ENCODE measurements at regions not wholly inside any gene's neighbourhood (a gene's known extent, or its start where the extent isn't known, plus 50 kb on each side); places are given as distances from the start of the nearest gene placed in this dataset.

GRCh38 chr11:121889186-121889585 is 226.8 kb downstream of the BLID start:
- Mint-ChIP-seq H3K27ac (ENCODE audit: unreplicated experiment) (no peak overlapping the region), H3K4me1 (ENCODE audit: low read depth, unreplicated experiment) (peaks cover 44% of the 10 kb centered on the region), H3K27me3 (ENCODE audit: low read depth, unreplicated experiment) (no peaks in the 10 kb centered on the region), H3K36me3 (ENCODE audit: low read depth, unreplicated experiment) (no peaks in the 10 kb centered on the region), H3K4me3 (ENCODE audit: unreplicated experiment) (no peak overlapping the region), H3K9me3 (ENCODE audit: unreplicated experiment) (peaks cover 3% of the 10 kb centered on the region)
- Histone ChIP-seq H3K9me3 (ENCODE audit: insufficient read depth, low read depth, low read length) (no peaks in the 10 kb centered on the region), H3K36me3 (ENCODE audit: insufficient read depth, low read length) (no peaks in the 10 kb centered on the region), H3K27ac (ENCODE audit: low read depth, low read length) (no peak overlapping the region), H2AFZ (ENCODE audit: low read depth, low read length) (no peak overlapping the region), H4K20me1 (ENCODE audit: insufficient read depth, low read length) (no peaks in the 10 kb centered on the region), H3K79me2 (ENCODE audit: insufficient read depth, low read length) (no peaks in the 10 kb centered on the region), H3K27me3 (ENCODE audit: insufficient read depth, low read length) (no peaks in the 10 kb centered on the region), H3K4me1 (ENCODE audit: insufficient read depth, low read length) (peaks cover 33% of the 10 kb centered on the region), H3K4me2 (ENCODE audit: low read length) (no peak overlapping the region), H3K9ac (ENCODE audit: low read length) (no peak overlapping the region), H3K4me3 (ENCODE audit: insufficient read depth, low read depth, low read length) (no peak overlapping the region)
- DNase-seq (ENCODE audit: low read depth) (no peak), FAIRE-seq (no peak)
- no peak for TF ChIP-seq CTCF (IDR thresholded peaks at IDR 0.05; ENCODE audit: insufficient read depth, low read depth, low read length)
- TF ChIP-seq EZH2 (IDR thresholded peaks at IDR 0.05; ENCODE audit: insufficient read depth, low read length), result no peak

- Histone ChIP-seq H3K4me1 (ENCODE audit: insufficient read depth, low read length) (peaks cover 33% of the 10 kb centered on the region), H2AFZ (ENCODE audit: low read depth, low read length) (no peak overlapping the region), H3K27me3 (ENCODE audit: insufficient read depth, low read length) (no peaks in the 10 kb centered on the region), H3K27ac (ENCODE audit: low read depth, low read length) (no peak overlapping the region), H3K36me3 (ENCODE audit: insufficient read depth, low read length) (no peaks in the 10 kb centered on the region), H3K9me3 (ENCODE audit: insufficient read depth, low read depth, low read length) (no peaks in the 10 kb centered on the region), H4K20me1 (ENCODE audit: insufficient read depth, low read length) (no peaks in the 10 kb centered on the region), H3K4me3 (ENCODE audit: insufficient read depth, low read depth, low read length) (no peak overlapping the region), H3K9ac (ENCODE audit: low read length) (no peak overlapping the region), H3K79me2 (ENCODE audit: insufficient read depth, low read length) (no peaks in the 10 kb centered on the region), H3K4me2 (ENCODE audit: low read length) (no peak overlapping the region)
- no peaks in the 10 kb centered on the region for H3K27me3 Mint-ChIP-seq (ENCODE audit: low read depth, unreplicated experiment)
- DNase-seq (ENCODE audit: low read depth) (no peak), FAIRE-seq (no peak)
- H3K4me3 Mint-ChIP-seq (ENCODE audit: unreplicated experiment), result no peak overlapping the region
- peaks cover 3% of the 10 kb centered on the region for H3K9me3 Mint-ChIP-seq (ENCODE audit: unreplicated experiment)
- no peak overlapping the region for H3K27ac Mint-ChIP-seq (ENCODE audit: unreplicated experiment)
- TF ChIP-seq EZH2 (IDR thresholded peaks at IDR 0.05; ENCODE audit: insufficient read depth, low read length), result no peak
- H3K4me1 Mint-ChIP-seq (ENCODE audit: low read depth, unreplicated experiment), result peaks cover 34% of the 10 kb centered on the region
- no peaks in the 10 kb centered on the region for H3K36me3 Mint-ChIP-seq (ENCODE audit: low read depth, unreplicated experiment)
These were observed 227.9 kb downstream of the BLID start for GRCh38 chr11:121887976-121888557.

- H3K4me3 Mint-ChIP-seq (ENCODE audit: unreplicated experiment), result no peak overlapping the region
- no peak overlapping the region for H3K27ac ChIP-seq (ENCODE audit: low read depth, low read length)
- no peaks in the 10 kb centered on the region for H3K27me3 ChIP-seq (ENCODE audit: insufficient read depth, low read length)
- no peaks in the 10 kb centered on the region for H3K9me3 ChIP-seq (ENCODE audit: insufficient read depth, low read depth, low read length)
- H3K36me3 Mint-ChIP-seq (ENCODE audit: low read depth, unreplicated experiment), result no peaks in the 10 kb centered on the region
- no peak overlapping the region for H2AFZ ChIP-seq (ENCODE audit: low read depth, low read length)
- DNase-seq (ENCODE audit: low read depth) (no peak), FAIRE-seq (no peak)
- H3K9ac ChIP-seq (ENCODE audit: low read length), result no peak overlapping the region
- no peak overlapping the region for H3K27ac Mint-ChIP-seq (ENCODE audit: unreplicated experiment)
- H3K4me3 ChIP-seq (ENCODE audit: insufficient read depth, low read depth, low read length), result no peak overlapping the region
- peaks cover 29% of the 10 kb centered on the region for H3K4me1 Mint-ChIP-seq (ENCODE audit: low read depth, unreplicated experiment)
- H3K4me2 ChIP-seq (ENCODE audit: low read length), result no peak overlapping the region
- no peaks in the 10 kb centered on the region for H3K36me3 ChIP-seq (ENCODE audit: insufficient read depth, low read length)
- no peaks in the 10 kb centered on the region for H3K27me3 Mint-ChIP-seq (ENCODE audit: low read depth, unreplicated experiment)
- no peak for TF ChIP-seq EZH2 (IDR thresholded peaks at IDR 0.05; ENCODE audit: insufficient read depth, low read length)
- no peak for TF ChIP-seq CTCF (IDR thresholded peaks at IDR 0.05; ENCODE audit: insufficient read depth, low read depth, low read length)
- no peaks in the 10 kb centered on the region for H3K79me2 ChIP-seq (ENCODE audit: insufficient read depth, low read length)
- H3K4me1 ChIP-seq (ENCODE audit: insufficient read depth, low read length), result peaks cover 29% of the 10 kb centered on the region
- H4K20me1 ChIP-seq (ENCODE audit: insufficient read depth, low read length), result no peaks in the 10 kb centered on the region
- peaks cover 3% of the 10 kb centered on the region for H3K9me3 Mint-ChIP-seq (ENCODE audit: unreplicated experiment)
These were observed 228.4 kb downstream of the BLID start for GRCh38 chr11:121887569-121887968.

Measured in astrocyte (in vitro differentiated cells and primary cell).